MM.1S (cell line): ENCODE measurements at regions not wholly inside any gene's neighbourhood (a gene's known extent, or its start where the extent isn't known, plus 50 kb on each side); places are given as distances from the start of the nearest gene placed in this dataset.

Source experiments
- DNase-seq: peaks from one replicate; pipeline ENCODE4 v3.0.0-alpha.2; 2015
- H2AFZ ChIP-seq: fragments of 300-600 bp; sonication (generic); 2 replicates; pipeline ENCODE4 v1.6.0; 2016; ENCODE audit warnings: antibody characterized with exemption, low read length
- H3F3A ChIP-seq: fragments of 300-600 bp; sonication (generic); 2 replicates; pipeline ENCODE4 v1.6.1; 2016; ENCODE audit warnings: mild to moderate bottlenecking, antibody characterized with exemption, low read length, moderate library complexity, mixed read lengths; ENCODE audit not compliant: insufficient read depth
- H3K27ac ChIP-seq: fragments of 300-600 bp; sonication (generic); 2 replicates; pipeline ENCODE4 v1.5.1; 2016; ENCODE audit warnings: mild to moderate bottlenecking, low read length
- H3K27me3 ChIP-seq: fragments of 300-600 bp; sonication (generic); replicated peaks from 2 replicates; pipeline ENCODE4 v1.6.0; 2016; ENCODE audit warnings: low read length; ENCODE audit not compliant: insufficient read depth
- H3K36me3 ChIP-seq: fragments of 300-600 bp; sonication (generic); replicated peaks from 2 replicates; pipeline ENCODE4 v1.6.1; 2016; ENCODE audit warnings: mild to moderate bottlenecking, low read length, mixed read lengths; ENCODE audit not compliant: insufficient read depth
- H3K4me1 ChIP-seq: fragments of 300-600 bp; sonication (generic); 2 replicates; pipeline ENCODE4 v1.6.1; 2016; ENCODE audit warnings: low read length, mixed read lengths
- H3K4me2 ChIP-seq: fragments of 300-600 bp; sonication (generic); 2 replicates; pipeline ENCODE4 v1.6.0; 2016; ENCODE audit warnings: low read depth, low read length
- H3K4me3 ChIP-seq: fragments of 300-600 bp; sonication (generic); 2 replicates; pipeline ENCODE4 v1.5.1; 2016; ENCODE audit warnings: low read length, mixed read lengths
- H3K79me2 ChIP-seq: fragments of 300-600 bp; sonication (generic); 2 replicates; pipeline ENCODE4 v1.6.1; 2016; ENCODE audit warnings: mixed run types, low read length, mixed read lengths
- H3K9ac ChIP-seq: fragments of 300-600 bp; sonication (generic); 2 replicates; pipeline ENCODE4 v1.6.1; 2016; ENCODE audit warnings: low read length, mixed read lengths
- H3K9me2 ChIP-seq: fragments of 300-600 bp; sonication (generic); replicated peaks from 2 replicates; pipeline ENCODE4 v1.6.1; 2016; ENCODE audit warnings: mild to moderate bottlenecking, low read length, mixed read lengths; ENCODE audit not compliant: insufficient read depth
- H3K9me3 ChIP-seq: fragments of 300-600 bp; sonication (generic); replicated peaks from 2 replicates; pipeline ENCODE4 v1.6.1; 2016; ENCODE audit warnings: mild to moderate bottlenecking, low read length, mixed read lengths; ENCODE audit not compliant: insufficient read depth
- H4K20me1 ChIP-seq: fragments of 300-600 bp; sonication (generic); 2 replicates; pipeline ENCODE4 v1.6.1; 2016; ENCODE audit warnings: mild to moderate bottlenecking, low read length, moderate library complexity, mixed read lengths; ENCODE audit not compliant: insufficient read depth
- CTCF ChIP-seq: fragments of 300-600 bp; sonication (generic); IDR thresholded peaks from 2 replicates; pipeline ENCODE4 v1.5.1; 2016; ENCODE audit warnings: antibody characterized with exemption, low read length, mixed read lengths
- EZH2 ChIP-seq: fragments of 300-600 bp; sonication (generic); optimal IDR thresholded peaks from 2 replicates; pipeline ENCODE3; 2017; ENCODE audit warnings: low read depth, mild to moderate bottlenecking, antibody characterized with exemption, low read length, mixed read lengths
- EZH2phosphoT487 ChIP-seq: fragments of 300-600 bp; sonication (generic); IDR thresholded peaks from 2 replicates; pipeline ENCODE4 v1.6.1; 2018; ENCODE audit warnings: antibody characterized with exemption, low read length

GRCh38 chr2:116948258-116948657, 866.2 kb upstream of the DDX18 start:
- Histone ChIP-seq H3K4me1 (no peaks in the 10 kb centered on the region), H3K79me2 (no peaks in the 10 kb centered on the region), H3K4me3 (no peak overlapping the region), H3K36me3 (no peaks in the 10 kb centered on the region), H3K9me3 (no peaks in the 10 kb centered on the region), H3F3A (no peaks in the 10 kb centered on the region), H3K9me2 (no peaks in the 10 kb centered on the region), H3K27me3 (no peaks in the 10 kb centered on the region), H2AFZ (no peak overlapping the region), H3K4me2 (no peak overlapping the region), H3K27ac (no peak overlapping the region), H3K9ac (no peak overlapping the region), H4K20me1 (no peaks in the 10 kb centered on the region)
- no peak for TF ChIP-seq EZH2
- no peak for TF ChIP-seq EZH2phosphoT487
- no peak for TF ChIP-seq CTCF
- DNase-seq, result no peak

GRCh38 chr2:116949249-116949648, 865.2 kb upstream of the DDX18 start:
- no peak overlapping the region for H3K27ac ChIP-seq
- H3K4me2 ChIP-seq, result no peak overlapping the region
- H3K36me3 ChIP-seq, result no peaks in the 10 kb centered on the region
- TF ChIP-seq EZH2, result no peak
- TF ChIP-seq CTCF, result no peak
- TF ChIP-seq EZH2phosphoT487, result no peak
- H3F3A ChIP-seq, result no peaks in the 10 kb centered on the region
- H3K9me3 ChIP-seq, result no peaks in the 10 kb centered on the region
- no peaks in the 10 kb centered on the region for H4K20me1 ChIP-seq
- no peak overlapping the region for H3K9ac ChIP-seq
- H2AFZ ChIP-seq, result no peak overlapping the region
- no peaks in the 10 kb centered on the region for H3K27me3 ChIP-seq
- H3K9me2 ChIP-seq, result no peaks in the 10 kb centered on the region
- no peaks in the 10 kb centered on the region for H3K79me2 ChIP-seq
- no peak for DNase-seq
- no peaks in the 10 kb centered on the region for H3K4me1 ChIP-seq
- no peak overlapping the region for H3K4me3 ChIP-seq

GRCh38 chr2:116952254-116952653, 862.2 kb upstream of the DDX18 start:
- Histone ChIP-seq H3K27ac (no peak overlapping the region), H3K9me3 (no peaks in the 10 kb centered on the region), H3K36me3 (no peaks in the 10 kb centered on the region), H3K4me3 (no peak overlapping the region), H3K9me2 (no peaks in the 10 kb centered on the region), H3K9ac (no peak overlapping the region), H4K20me1 (no peaks in the 10 kb centered on the region), H3K27me3 (no peaks in the 10 kb centered on the region), H2AFZ (no peak overlapping the region), H3K4me1 (no peaks in the 10 kb centered on the region), H3K4me2 (no peak overlapping the region), H3K79me2 (no peaks in the 10 kb centered on the region), H3F3A (no peaks in the 10 kb centered on the region)
- no peak for DNase-seq
- TF ChIP-seq CTCF (peak; percentile 40), EZH2phosphoT487 (no peak)
